ENCODE measurements at regions not wholly inside any gene's neighbourhood (a gene's known extent, or its start where the extent isn't known, plus 50 kb on each side); places are given as distances from the start of the nearest gene placed in this dataset.

DNA sequence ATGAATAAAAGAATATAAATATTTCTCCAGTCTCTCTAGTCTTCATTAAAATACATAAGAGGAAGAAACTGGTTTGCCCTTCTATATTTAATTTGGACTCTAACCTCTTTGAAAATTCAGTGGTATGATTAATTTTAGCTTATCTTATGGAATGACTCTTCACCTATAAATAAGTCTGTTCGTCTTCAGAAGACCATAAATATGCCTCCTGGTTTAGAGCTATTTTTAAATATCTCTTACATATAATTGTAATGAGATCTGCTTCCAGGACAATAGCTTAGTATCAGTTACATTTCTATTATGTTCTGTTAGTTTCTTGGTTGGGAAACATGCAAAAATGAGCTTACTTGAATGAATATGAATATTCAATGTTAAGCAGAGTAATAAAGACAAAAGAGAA lies 257.5 kb upstream of the HMGA2 start:
- no CpG with 5 or more reads among the region's 1 CpG for WGBS (ENCODE audit: insufficient coverage)
- Histone ChIP-seq H3K27me3 (replicated peaks in 2 of 5; ENCODE audit: control insufficient read depth in 4 of 5, insufficient read depth in 5 of 5, low read length in 4 of 5) (no peaks in the 10 kb centered on the region), H3K9me3 (ENCODE audit: control extremely low read depth in 1 of 5, control insufficient read depth in 4 of 5, insufficient read depth in 2 of 5, low read depth in 1 of 5, low read length in 4 of 5) (peaks cover 0 to 6% (median 0%) of the 10 kb centered on the region in 5 experiments), H3K27ac (ENCODE audit: insufficient read depth in 1 of 2, low read depth in 1 of 2, low read length in 2 of 2, poor library complexity in 1 of 2, severe bottlenecking in 2 of 2) (no peak overlapping the region), H3K36me3 (ENCODE audit: control insufficient read depth in 4 of 4, insufficient read depth in 4 of 4, low read length in 3 of 4) (no peaks in the 10 kb centered on the region), H3K4me3 (ENCODE audit: control insufficient read depth in 1 of 7, extremely low read depth in 1 of 7, insufficient read depth in 4 of 7, low read depth in 2 of 7, low read length in 6 of 7) (no peak overlapping the region), H3K4me1 (ENCODE audit: control extremely low read depth in 1 of 4, control insufficient read depth in 4 of 4, insufficient read depth in 4 of 4, low read length in 3 of 4) (peaks cover 5 to 9% (median 7%) of the 10 kb centered on the region in 4 experiments)
- ChIA-PET POLR2A (no interaction called here), CTCF (interaction anchor here (0.9 to 3.4 kb wide), 3 partner anchors 11 to 30 kb away, joined by 3 to 9 read pairs (median 3); no protein-coding TSS in a partner anchor)
- no peak for DNase-seq

DNA sequence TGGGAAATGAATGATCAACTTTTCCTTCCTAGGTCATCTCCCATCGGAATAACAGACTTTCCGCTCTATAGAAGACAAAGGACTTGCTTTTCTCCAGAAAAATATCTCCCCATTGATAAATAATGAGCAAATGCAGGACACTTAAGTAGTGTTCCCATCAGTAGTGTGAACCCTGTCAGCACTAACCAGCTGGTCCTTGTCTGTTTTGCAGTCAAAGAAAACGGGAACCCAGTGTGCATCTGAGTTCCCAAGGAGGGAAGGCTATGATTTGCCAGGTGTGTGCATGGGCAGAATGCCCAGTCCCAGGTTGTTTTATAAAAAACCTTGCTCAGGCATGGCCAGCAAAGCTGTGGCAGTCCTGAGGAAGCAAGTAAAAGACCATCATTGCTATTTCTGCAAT lies 256.5 kb upstream of the HMGA2 start:
- no peak overlapping the region for H3K4me3 ChIP-seq (ENCODE audit: control insufficient read depth in 1 of 7, extremely low read depth in 1 of 7, insufficient read depth in 4 of 7, low read depth in 2 of 7, low read length in 6 of 7)
- WGBS (ENCODE audit: insufficient coverage) = 96% methylated on average over 3 of the region's 3 CpGs
- peaks cover 5 to 9% (median 7%) of the 10 kb centered on the region in 4 experiments for H3K4me1 ChIP-seq (ENCODE audit: control extremely low read depth in 1 of 4, control insufficient read depth in 4 of 4, insufficient read depth in 4 of 4, low read length in 3 of 4)
- peaks cover 0 to 6% (median 0%) of the 10 kb centered on the region in 5 experiments for H3K9me3 ChIP-seq (ENCODE audit: control extremely low read depth in 1 of 5, control insufficient read depth in 4 of 5, insufficient read depth in 2 of 5, low read depth in 1 of 5, low read length in 4 of 5)
- no peaks in the 10 kb centered on the region for H3K27me3 ChIP-seq (replicated peaks in 2 of 5; ENCODE audit: control insufficient read depth in 4 of 5, insufficient read depth in 5 of 5, low read length in 4 of 5)
- no peak for DNase-seq
- no peak overlapping the region for H3K27ac ChIP-seq (ENCODE audit: insufficient read depth in 1 of 2, low read depth in 1 of 2, low read length in 2 of 2, poor library complexity in 1 of 2, severe bottlenecking in 2 of 2)
- POLR2A ChIA-PET = no interaction called here
- CTCF ChIA-PET = interaction anchor here (1.5 kb wide), 1 partner anchor 11 kb away, joined by 6 read pairs; no protein-coding TSS in a partner anchor
- H3K36me3 ChIP-seq (ENCODE audit: control insufficient read depth in 4 of 4, insufficient read depth in 4 of 4, low read length in 3 of 4) = no peaks in the 10 kb centered on the region

DNA sequence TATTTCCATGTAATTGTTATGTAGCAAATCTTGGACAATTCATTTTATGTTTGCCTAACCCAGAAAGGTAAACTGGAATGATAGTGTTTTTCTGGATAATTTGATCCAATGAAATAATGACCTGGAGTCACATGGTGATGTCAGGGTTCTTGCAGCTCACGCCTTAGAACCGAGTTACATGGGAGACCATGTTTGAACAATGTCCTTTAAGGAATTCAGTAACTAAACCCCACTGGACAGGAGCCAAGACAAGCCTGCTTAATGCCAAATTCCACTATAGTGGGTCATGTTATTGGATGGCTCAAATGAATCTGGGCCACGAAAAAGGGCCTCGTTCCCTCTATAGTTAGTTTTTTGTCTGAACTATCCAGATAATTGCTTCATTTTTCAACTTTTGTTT lies 255.8 kb upstream of the HMGA2 start:
- POLR2A ChIA-PET = no interaction called here
- Histone ChIP-seq H3K4me3 (ENCODE audit: control insufficient read depth in 1 of 7, extremely low read depth in 1 of 7, insufficient read depth in 4 of 7, low read depth in 2 of 7, low read length in 6 of 7) (no peak overlapping the region), H3K4me1 (ENCODE audit: control extremely low read depth in 1 of 4, control insufficient read depth in 4 of 4, insufficient read depth in 4 of 4, low read length in 3 of 4) (peaks cover 5 to 9% (median 7%) of the 10 kb centered on the region in 4 experiments), H3K27me3 (replicated peaks in 2 of 5; ENCODE audit: control insufficient read depth in 4 of 5, insufficient read depth in 5 of 5, low read length in 4 of 5) (no peaks in the 10 kb centered on the region), H3K36me3 (ENCODE audit: control insufficient read depth in 4 of 4, insufficient read depth in 4 of 4, low read length in 3 of 4) (no peaks in the 10 kb centered on the region), H3K27ac (ENCODE audit: insufficient read depth in 1 of 2, low read depth in 1 of 2, low read length in 2 of 2, poor library complexity in 1 of 2, severe bottlenecking in 2 of 2) (no peak overlapping the region), H3K9me3 (ENCODE audit: control extremely low read depth in 1 of 5, control insufficient read depth in 4 of 5, insufficient read depth in 2 of 5, low read depth in 1 of 5, low read length in 4 of 5) (peaks cover 0 to 10% (median 0%) of the 10 kb centered on the region in 5 experiments)
- DNase-seq = no peak
- CTCF ChIA-PET = interaction anchor here (1.5 kb wide), 1 partner anchor 12 kb away, joined by 6 read pairs; no protein-coding TSS in a partner anchor
- 94% methylated on average over 4 of the region's 4 CpGs for WGBS (ENCODE audit: insufficient coverage)

DNA sequence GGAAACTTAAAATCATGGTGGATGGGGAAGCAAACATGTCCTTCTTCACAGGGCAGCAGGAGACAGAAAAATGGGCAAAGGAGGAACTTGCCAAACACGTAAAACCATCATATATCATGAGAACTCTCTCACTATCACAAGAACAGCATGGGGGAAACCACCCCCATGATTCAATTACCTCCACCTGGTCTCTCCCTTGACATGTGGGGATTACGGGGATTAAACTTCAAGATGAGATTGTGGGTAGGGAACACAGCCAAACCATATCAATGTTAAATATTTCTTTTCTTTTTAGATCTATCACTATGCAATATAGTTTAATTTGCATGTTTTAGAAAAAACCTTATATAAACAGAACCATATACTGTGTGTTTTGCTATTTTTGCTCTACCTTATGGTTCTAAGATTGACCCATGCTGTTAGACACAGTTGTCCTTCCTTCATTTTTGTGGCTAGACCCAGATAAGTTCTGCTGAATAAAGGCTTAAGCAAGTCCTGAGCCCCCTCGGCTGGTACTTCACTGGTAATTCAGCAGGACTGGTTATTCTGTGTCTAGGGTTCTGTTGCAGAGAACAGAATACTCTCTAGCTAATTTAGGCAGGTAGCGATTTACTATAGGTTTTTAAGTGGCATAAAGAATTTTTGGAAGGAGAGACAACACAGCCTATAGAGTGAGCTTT lies 253.7 kb upstream of the HMGA2 start:
- ChIA-PET POLR2A (no interaction called here), CTCF (interaction anchor here (1.1 kb wide), 1 partner anchor 15 kb away, joined by 3 read pairs; no protein-coding TSS in a partner anchor)
- peaks cover 0 to 15% (median 4%) of the 10 kb centered on the region in 5 experiments for H3K9me3 ChIP-seq (ENCODE audit: control extremely low read depth in 1 of 5, control insufficient read depth in 4 of 5, insufficient read depth in 2 of 5, low read depth in 1 of 5, low read length in 4 of 5)
- 100% methylated on average over 1 of the region's 4 CpGs for WGBS (ENCODE audit: insufficient coverage)
- H3K4me1 ChIP-seq (ENCODE audit: control extremely low read depth in 1 of 4, control insufficient read depth in 4 of 4, insufficient read depth in 4 of 4, low read length in 3 of 4) = peaks cover 5 to 8% (median 5%) of the 10 kb centered on the region in 4 experiments
- H3K4me3 ChIP-seq (ENCODE audit: control insufficient read depth in 1 of 7, extremely low read depth in 1 of 7, insufficient read depth in 4 of 7, low read depth in 2 of 7, low read length in 6 of 7) = no peak overlapping the region
- no peak overlapping the region for H3K27ac ChIP-seq (ENCODE audit: insufficient read depth in 1 of 2, low read depth in 1 of 2, low read length in 2 of 2, poor library complexity in 1 of 2, severe bottlenecking in 2 of 2)
- no peaks in the 10 kb centered on the region for H3K27me3 ChIP-seq (replicated peaks in 2 of 5; ENCODE audit: control insufficient read depth in 4 of 5, insufficient read depth in 5 of 5, low read length in 4 of 5)
- no peaks in the 10 kb centered on the region for H3K36me3 ChIP-seq (ENCODE audit: control insufficient read depth in 4 of 4, insufficient read depth in 4 of 4, low read length in 3 of 4)
- no peak for DNase-seq

DNA sequence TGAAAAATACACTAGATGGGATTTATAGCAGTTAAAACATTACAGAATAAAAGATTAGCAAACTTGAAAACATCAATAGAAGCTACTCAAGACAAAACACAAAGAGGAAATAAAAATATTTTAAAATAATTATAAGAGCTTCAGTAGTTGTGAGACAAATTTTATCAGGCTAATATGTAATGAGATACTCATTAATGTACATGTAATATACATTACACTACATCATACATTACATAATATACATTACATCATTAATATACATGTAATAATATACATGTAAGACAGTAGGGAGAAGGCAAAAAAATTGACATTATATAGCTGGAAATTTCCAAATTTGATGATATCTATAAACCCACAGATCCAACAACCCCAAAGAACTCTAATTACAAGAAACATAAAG lies 249.4 kb upstream of the HMGA2 start:
- no peaks in the 10 kb centered on the region for H3K4me1 ChIP-seq (ENCODE audit: control extremely low read depth in 1 of 4, control insufficient read depth in 4 of 4, insufficient read depth in 4 of 4, low read length in 3 of 4)
- CTCF ChIA-PET = no interaction called here
- no peaks in the 10 kb centered on the region for H3K27me3 ChIP-seq (replicated peaks in 2 of 5; ENCODE audit: control insufficient read depth in 4 of 5, insufficient read depth in 5 of 5, low read length in 4 of 5)
- no peaks in the 10 kb centered on the region for H3K36me3 ChIP-seq (ENCODE audit: control insufficient read depth in 4 of 4, insufficient read depth in 4 of 4, low read length in 3 of 4)
- H3K9me3 ChIP-seq (ENCODE audit: control extremely low read depth in 1 of 5, control insufficient read depth in 4 of 5, insufficient read depth in 2 of 5, low read depth in 1 of 5, low read length in 4 of 5) = peaks cover 0 to 17% (median 6%) of the 10 kb centered on the region in 5 experiments
- POLR2A ChIA-PET = no interaction called here
- no peak for DNase-seq
- no peak overlapping the region for H3K4me3 ChIP-seq (ENCODE audit: control insufficient read depth in 1 of 7, extremely low read depth in 1 of 7, insufficient read depth in 4 of 7, low read depth in 2 of 7, low read length in 6 of 7)
- no peak overlapping the region for H3K27ac ChIP-seq (ENCODE audit: insufficient read depth in 1 of 2, low read depth in 1 of 2, low read length in 2 of 2, poor library complexity in 1 of 2, severe bottlenecking in 2 of 2)

DNA sequence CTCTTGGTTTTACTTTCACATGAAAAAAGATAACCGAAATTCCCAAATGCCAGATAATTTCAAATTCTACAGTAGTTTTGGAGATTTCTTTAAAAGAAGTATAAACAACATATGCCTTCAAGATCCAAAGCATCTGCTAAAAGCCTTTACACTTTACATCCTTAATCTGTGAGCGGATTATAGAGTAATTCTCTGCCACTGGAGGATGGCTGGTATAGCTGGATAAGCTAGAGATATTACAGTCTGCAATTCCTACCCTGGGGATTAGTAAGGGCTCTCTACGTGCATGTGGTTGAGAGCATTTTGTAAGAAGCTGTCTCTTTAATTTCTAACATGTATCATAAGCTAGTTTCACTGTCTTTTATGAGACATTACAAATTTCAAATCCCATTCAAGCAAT lies 240.3 kb upstream of the HMGA2 start:
- Histone ChIP-seq H3K36me3 (ENCODE audit: control insufficient read depth in 4 of 4, insufficient read depth in 4 of 4, low read length in 3 of 4) (no peaks in the 10 kb centered on the region), H3K27ac (ENCODE audit: insufficient read depth in 1 of 2, low read depth in 1 of 2, low read length in 2 of 2, poor library complexity in 1 of 2, severe bottlenecking in 2 of 2) (no peak overlapping the region), H3K9me3 (ENCODE audit: control extremely low read depth in 1 of 5, control insufficient read depth in 4 of 5, insufficient read depth in 2 of 5, low read depth in 1 of 5, low read length in 4 of 5) (peaks cover 0 to 3% (median 0%) of the 10 kb centered on the region in 5 experiments), H3K4me1 (ENCODE audit: control extremely low read depth in 1 of 4, control insufficient read depth in 4 of 4, insufficient read depth in 4 of 4, low read length in 3 of 4) (peaks cover 0 to 5% (median 0%) of the 10 kb centered on the region in 4 experiments), H3K27me3 (replicated peaks in 2 of 5; ENCODE audit: control insufficient read depth in 4 of 5, insufficient read depth in 5 of 5, low read length in 4 of 5) (no peaks in the 10 kb centered on the region), H3K4me3 (ENCODE audit: control insufficient read depth in 1 of 7, extremely low read depth in 1 of 7, insufficient read depth in 4 of 7, low read depth in 2 of 7, low read length in 6 of 7) (no peak overlapping the region)
- WGBS (ENCODE audit: insufficient coverage) = 100% methylated on average over 1 of the region's 3 CpGs
- ChIA-PET CTCF (interaction anchor here (1.7 to 2.0 kb wide), 2 partner anchors 25 to 28 kb away, joined by 5 to 8 read pairs; no protein-coding TSS in a partner anchor), POLR2A (no interaction called here)
- DNase-seq = no peak
